SU-DHL-6 (cell line): ENCODE measurements at regions not wholly inside any gene's neighbourhood (a gene's known extent, or its start where the extent isn't known, plus 50 kb on each side); places are given as distances from the start of the nearest gene placed in this dataset.

Source experiments
- H2AFZ ChIP-seq: fragments of 200-600 bp; sonication (generic); 2 replicates; pipeline ENCODE4 v1.6.1; 2014; ENCODE audit warnings: low read depth, mild to moderate bottlenecking, moderate library complexity, mixed read lengths, antibody characterized with exemption, low read length; ENCODE audit not compliant: severe bottlenecking
- H3F3A ChIP-seq: fragments of 200-600 bp; shearing (Covaris generic); 2 replicates; pipeline ENCODE4 v1.6.0; 2016; ENCODE audit warnings: antibody characterized with exemption, mild to moderate bottlenecking; ENCODE audit not compliant: insufficient read depth
- H3K27ac ChIP-seq: fragments of 200-600 bp; sonication (generic); 2 replicates; pipeline ENCODE4 v1.5.1; 2016; ENCODE audit warnings: low read depth, mild to moderate bottlenecking, low read length, moderate library complexity, mixed read lengths
- H3K27me3 ChIP-seq: fragments of 200-600 bp; sonication (generic), shearing (Covaris generic); 2 replicates; pipeline ENCODE4 v1.6.0; 2014; ENCODE audit warnings: mild to moderate bottlenecking, low read length
- H3K36me3 ChIP-seq: fragments of 200-600 bp; sonication (generic); 2 replicates; pipeline ENCODE4 v1.6.1; 2014; ENCODE audit warnings: mild to moderate bottlenecking, low read length, mixed read lengths
- H3K4me2 ChIP-seq: fragments of 300-600, 200-600 bp; shearing (Covaris generic), sonication (generic); 2 replicates; pipeline ENCODE4 v1.6.0; 2014; ENCODE audit warnings: low read length, low read depth, mild to moderate bottlenecking; ENCODE audit not compliant: poor library complexity, severe bottlenecking
- H3K4me3 ChIP-seq: fragments of 200-600 bp; sonication (generic); 2 replicates; pipeline ENCODE4 v1.5.1; 2014; ENCODE audit warnings: antibody characterized with exemption, low read length, mild to moderate bottlenecking, mixed read lengths; ENCODE audit not compliant: insufficient read depth, poor library complexity, severe bottlenecking
- H3K79me2 ChIP-seq: fragments of 200-600 bp; sonication (generic); 2 replicates; pipeline ENCODE4 v1.6.1; 2014; ENCODE audit warnings: mild to moderate bottlenecking, low read length, moderate library complexity; ENCODE audit not compliant: insufficient read depth
- H3K9ac ChIP-seq: fragments of 200-600 bp; sonication (generic); 2 replicates; pipeline ENCODE4 v1.7.0; 2014; ENCODE audit warnings: mild to moderate bottlenecking, low read length
- H3K9me2 ChIP-seq: fragments of 200-600 bp; sonication (generic); replicated peaks from 2 replicates; pipeline ENCODE4 v1.6.1; 2014; ENCODE audit warnings: low read length; ENCODE audit not compliant: insufficient read depth
- H3K9me3 ChIP-seq: fragments of 200-600 bp; sonication (generic); 2 replicates; pipeline ENCODE4 v1.6.1; 2014; ENCODE audit warnings: low read length, mixed read lengths; ENCODE audit not compliant: insufficient read depth
- H4K20me1 ChIP-seq: fragments of 200-600 bp; sonication (generic); 2 replicates; pipeline ENCODE4 v1.6.1; 2014; ENCODE audit warnings: low read depth, mild to moderate bottlenecking, antibody characterized with exemption, low read length, moderate library complexity, mixed read lengths
- EZH2phosphoT487 ChIP-seq: fragments of 200-600 bp; sonication (generic), shearing (Covaris generic); conservative IDR thresholded peaks from 2 replicates; pipeline ENCODE4 v1.6.1; 2018; ENCODE audit warnings: mild to moderate bottlenecking, antibody characterized with exemption, low read length, moderate library complexity, mixed read lengths
- TF ChIP-seq, protein P1 (sequence below): fragments of 200-600 bp; sonication (generic); IDR thresholded peaks from one replicate; pipeline ENCODE4 v1.5.1; 2017; ENCODE audit warnings: antibody characterized with exemption, mild to moderate bottlenecking, low read length, moderate library complexity; ENCODE audit not compliant: insufficient read depth, poor library complexity, severe bottlenecking

DNA sequence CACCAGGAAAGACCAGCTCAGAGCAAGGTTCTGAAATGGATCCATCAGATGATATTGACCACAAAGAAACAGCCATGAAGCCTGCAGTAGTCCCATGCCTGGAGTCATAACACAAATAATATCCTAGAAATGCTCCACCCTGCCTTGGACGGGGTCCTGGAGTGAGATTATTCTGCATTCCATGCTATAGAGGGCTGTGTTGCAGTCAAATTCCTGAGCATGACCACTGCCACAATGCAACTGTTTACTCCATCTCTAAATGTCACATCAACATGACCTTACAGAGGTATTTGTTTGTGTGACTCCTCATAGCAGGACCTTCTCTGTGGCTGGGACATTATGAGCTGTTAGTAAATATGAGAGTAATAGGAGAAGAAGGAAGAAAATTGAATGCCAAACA, 257.5 kb upstream of the TCF21 start:
- Histone ChIP-seq H3F3A (no peaks in the 10 kb centered on the region), H2AFZ (no peak overlapping the region), H3K36me3 (no peaks in the 10 kb centered on the region), H3K27ac (no peak overlapping the region), H3K9me3 (no peaks in the 10 kb centered on the region), H3K4me2 (no peak overlapping the region), H3K9ac (no peak overlapping the region), H3K27me3 (no peaks in the 10 kb centered on the region), H3K4me3 (no peak overlapping the region), H3K79me2 (no peaks in the 10 kb centered on the region), H4K20me1 (no peaks in the 10 kb centered on the region), H3K9me2 (no peaks in the 10 kb centered on the region)
- TF ChIP-seq, protein P1, sequence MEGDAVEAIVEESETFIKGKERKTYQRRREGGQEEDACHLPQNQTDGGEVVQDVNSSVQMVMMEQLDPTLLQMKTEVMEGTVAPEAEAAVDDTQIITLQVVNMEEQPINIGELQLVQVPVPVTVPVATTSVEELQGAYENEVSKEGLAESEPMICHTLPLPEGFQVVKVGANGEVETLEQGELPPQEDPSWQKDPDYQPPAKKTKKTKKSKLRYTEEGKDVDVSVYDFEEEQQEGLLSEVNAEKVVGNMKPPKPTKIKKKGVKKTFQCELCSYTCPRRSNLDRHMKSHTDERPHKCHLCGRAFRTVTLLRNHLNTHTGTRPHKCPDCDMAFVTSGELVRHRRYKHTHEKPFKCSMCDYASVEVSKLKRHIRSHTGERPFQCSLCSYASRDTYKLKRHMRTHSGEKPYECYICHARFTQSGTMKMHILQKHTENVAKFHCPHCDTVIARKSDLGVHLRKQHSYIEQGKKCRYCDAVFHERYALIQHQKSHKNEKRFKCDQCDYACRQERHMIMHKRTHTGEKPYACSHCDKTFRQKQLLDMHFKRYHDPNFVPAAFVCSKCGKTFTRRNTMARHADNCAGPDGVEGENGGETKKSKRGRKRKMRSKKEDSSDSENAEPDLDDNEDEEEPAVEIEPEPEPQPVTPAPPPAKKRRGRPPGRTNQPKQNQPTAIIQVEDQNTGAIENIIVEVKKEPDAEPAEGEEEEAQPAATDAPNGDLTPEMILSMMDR: no peak
- no peak for TF ChIP-seq EZH2phosphoT487

DNA sequence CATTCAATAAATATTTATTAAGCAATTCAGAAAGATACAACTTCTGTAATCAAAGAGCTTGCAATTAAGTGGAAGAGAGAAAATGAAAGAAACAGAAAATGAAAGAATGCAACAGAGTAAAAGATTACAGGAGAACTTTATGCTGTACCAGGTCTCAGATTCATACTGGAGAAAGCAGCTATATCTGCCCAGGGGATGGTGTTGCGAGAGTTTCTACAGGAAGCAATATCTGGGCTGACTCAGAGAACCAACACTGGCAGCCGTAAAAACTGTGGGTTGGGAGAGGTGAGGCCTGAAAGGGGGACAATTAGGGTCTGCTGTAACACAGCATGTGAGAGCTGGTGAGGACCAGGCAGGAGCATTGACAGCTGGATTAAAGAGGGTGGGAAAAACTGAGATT, 256.7 kb upstream of the TCF21 start:
- Histone ChIP-seq H3K9me3 (no peaks in the 10 kb centered on the region), H3K27me3 (no peaks in the 10 kb centered on the region), H3K27ac (no peak overlapping the region), H3F3A (no peaks in the 10 kb centered on the region), H3K36me3 (no peaks in the 10 kb centered on the region), H3K4me2 (no peak overlapping the region), H3K9me2 (no peaks in the 10 kb centered on the region), H2AFZ (no peak overlapping the region), H4K20me1 (no peaks in the 10 kb centered on the region), H3K4me3 (no peak overlapping the region), H3K79me2 (no peaks in the 10 kb centered on the region), H3K9ac (no peak overlapping the region)
- TF ChIP-seq, protein P1: no peak
- TF ChIP-seq EZH2phosphoT487: no peak

DNA sequence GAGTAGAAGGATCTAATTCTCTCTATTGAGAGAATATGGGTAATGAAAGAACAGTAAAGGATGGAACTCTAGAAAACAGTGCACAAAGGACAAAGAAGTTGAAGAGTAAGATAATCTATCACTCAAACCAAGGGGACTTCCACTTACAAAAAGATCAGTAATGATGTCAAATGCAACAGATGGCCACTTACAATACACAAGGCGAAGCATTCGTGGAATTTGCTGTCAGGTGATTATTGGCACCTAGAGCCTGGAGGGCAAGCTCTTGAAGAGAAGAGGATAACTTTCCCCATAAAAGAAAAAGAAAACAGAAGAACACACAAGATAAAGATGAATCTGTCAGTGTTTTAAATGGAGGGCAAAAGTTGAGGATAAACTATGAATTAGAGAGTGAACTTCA, 256.0 kb upstream of the TCF21 start:
- no peaks in the 10 kb centered on the region for H3K36me3 ChIP-seq
- no peak overlapping the region for H3K27ac ChIP-seq
- no peak overlapping the region for H3K9ac ChIP-seq
- H3K9me3 ChIP-seq: no peaks in the 10 kb centered on the region
- H3K9me2 ChIP-seq: no peaks in the 10 kb centered on the region
- H3K27me3 ChIP-seq: no peaks in the 10 kb centered on the region
- no peaks in the 10 kb centered on the region for H4K20me1 ChIP-seq
- no peak overlapping the region for H3K4me2 ChIP-seq
- TF ChIP-seq, protein P1: no peak
- TF ChIP-seq EZH2phosphoT487: no peak
- H3K79me2 ChIP-seq: no peaks in the 10 kb centered on the region
- H2AFZ ChIP-seq: no peak overlapping the region
- H3F3A ChIP-seq: no peaks in the 10 kb centered on the region
- H3K4me3 ChIP-seq: no peak overlapping the region

DNA sequence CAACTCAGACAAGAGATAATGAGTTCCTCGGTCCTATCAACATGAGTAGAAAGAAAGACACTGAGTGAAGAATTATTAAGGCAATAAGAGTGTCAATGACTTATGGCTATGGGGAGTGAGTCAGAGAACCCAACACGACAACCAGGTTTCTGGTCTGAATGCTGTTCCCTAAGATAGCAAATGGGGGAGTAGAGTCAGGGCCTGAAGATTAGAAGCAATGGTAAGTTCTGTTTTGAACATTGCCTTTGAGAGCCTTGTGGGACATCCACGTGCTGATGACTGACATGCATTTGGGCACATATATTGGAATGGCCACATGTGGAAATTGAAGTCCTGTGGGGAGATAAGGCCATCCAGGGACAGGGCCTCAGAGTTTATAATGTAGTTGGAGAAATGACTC, 254.4 kb upstream of the TCF21 start:
- TF ChIP-seq, protein P1: no peak
- no peak for TF ChIP-seq EZH2phosphoT487

More for the DNA sequence above, 254.4 kb upstream of the TCF21 start:
- Histone ChIP-seq H4K20me1 (no peaks in the 10 kb centered on the region), H3K4me2 (no peak overlapping the region), H3K9me2 (no peaks in the 10 kb centered on the region), H3F3A (no peaks in the 10 kb centered on the region), H3K79me2 (no peaks in the 10 kb centered on the region), H3K9ac (no peak overlapping the region), H3K36me3 (no peaks in the 10 kb centered on the region), H3K27me3 (no peaks in the 10 kb centered on the region), H2AFZ (no peak overlapping the region), H3K27ac (no peak overlapping the region), H3K9me3 (no peaks in the 10 kb centered on the region), H3K4me3 (no peak overlapping the region)
